HCT116 (cell line): ENCODE measurements at regions not wholly inside any gene's neighbourhood (a gene's known extent, or its start where the extent isn't known, plus 50 kb on each side); places are given as distances from the start of the nearest gene placed in this dataset.
A peak's percentile ranks its signal among the peaks of the same experiment; 100 is the strongest.

Experiments
- ATAC-seq: fragments of 200-7000 bp; cut with Tn5 transposase; 2 replicates; pipeline ENCODE4 v1.9.1; 2020; ENCODE audit warnings: mild to moderate bottlenecking, moderate library complexity
- BruUV-seq: library from RNA; stranded (reverse); fragments of 400-500 nt; replicated peaks from 2 replicates; lab custom pipeline; 2021; lab: Mats Ljungman, UMichigan
- CTCF ChIA-PET: fragments of 300-600 bp; sonication (Branson Sonifier 250); formaldehyde crosslinking; loops from one replicate; lab custom pipeline; 2021; ENCODE audit warnings: antibody characterized with exemption; lab: Charles Lee
- POLR2A ChIA-PET: fragments of 300-600, 350-600 bp; sonication (Branson Sonifier 250); formaldehyde crosslinking; loops from one replicate; lab custom pipeline; 2021; ENCODE audit warnings: antibody characterized with exemption; lab: Charles Lee
- RAD21 ChIA-PET, 2 experiments: fragments of 300-600 bp; sonication (Branson Sonifier 250); formaldehyde crosslinking; loops; one replicate each; lab custom pipeline; 2023; ENCODE audit warnings: low total read pairs in 2 of 2; ENCODE audit not compliant: uncharacterized antibody in 2 of 2, unreplicated experiment in 2 of 2, low non-redundant PET in 1 of 2; lab: Charles Lee
- DNase-seq: peaks from one replicate; pipeline ENCODE4 v3.0.0-alpha.2; 2010; ENCODE audit warnings: low read depth, low spot score
- H2AFZ ChIP-seq: fragments of 200-600 bp; shearing (Covaris generic), sonication (generic); 2 replicates; pipeline ENCODE4 v1.6.1; 2017; ENCODE audit warnings: low read depth, mixed run types, mixed read lengths, antibody characterized with exemption, low read length; ENCODE audit not compliant: poor library complexity, severe bottlenecking
- H3K27ac ChIP-seq: 2 replicates; pipeline ENCODE4 v1.5.1; 2012; ENCODE audit warnings: low read depth, low read length
- H3K27me3 ChIP-seq: fragments of 200-600 bp; sonication (generic); 2 replicates; pipeline ENCODE4 v1.6.1; 2016; ENCODE audit warnings: mixed run types, low read length, mixed read lengths; ENCODE audit not compliant: insufficient read depth
- H3K36me3 ChIP-seq, 2 experiments: fragments of 200-500 bp in 1 of 2; fragments of 200-600 bp in 1 of 2; sonication (Bioruptor generic) in 1 of 2; sonication (generic) in 1 of 2; 2 replicates each; pipeline versions ENCODE4 v1.5.1 to v1.6.1; 2014 to 2016; ENCODE audit warnings: low read length in 2 of 2, inconsistent platforms in 1 of 2, mixed read lengths in 1 of 2, mixed run types in 1 of 2; ENCODE audit not compliant: insufficient read depth in 2 of 2, control insufficient read depth in 1 of 2
- H3K4me1 ChIP-seq, 2 experiments: fragments of 200-600 bp in 1 of 2; sonication (generic) in 1 of 2; 2 replicates each; pipeline versions ENCODE4 v1.5.1 to v1.6.1; 2012 to 2017; ENCODE audit warnings: low read length in 2 of 2, inconsistent platforms in 1 of 2, mild to moderate bottlenecking in 1 of 2, mixed read lengths in 1 of 2, mixed run types in 1 of 2, moderate library complexity in 1 of 2; ENCODE audit not compliant: insufficient read depth in 2 of 2, control insufficient read depth in 1 of 2
- H3K4me2 ChIP-seq: fragments of 200-600 bp; sonication (generic); 2 replicates; pipeline ENCODE4 v1.6.1; 2017; ENCODE audit warnings: mixed run types, low read length, mixed read lengths
- H3K4me3 ChIP-seq, 2 experiments: fragments of 200-600 bp in 1 of 2; sonication (generic) in 1 of 2; replicated peaks in 1 of 2; 2 replicates each; pipeline ENCODE4 v1.5.1; 2011 to 2016; ENCODE audit warnings: low read length in 2 of 2, control low read depth in 1 of 2, low read depth in 1 of 2, mild to moderate bottlenecking in 1 of 2, mixed read lengths in 1 of 2, mixed run types in 1 of 2
- H3K79me2 ChIP-seq: fragments of 200-600 bp; sonication (generic); 2 replicates; pipeline ENCODE4 v1.6.1; 2017; ENCODE audit warnings: mild to moderate bottlenecking, mixed run types, low read length, moderate library complexity, mixed read lengths; ENCODE audit not compliant: insufficient read depth
- H3K9ac ChIP-seq: fragments of 200-600 bp; sonication (generic); 2 replicates; pipeline ENCODE4 v1.6.1; 2016; ENCODE audit warnings: low read length, mixed read lengths
- H3K9me2 ChIP-seq: fragments of 200-600 bp; sonication (generic), shearing (Covaris generic); 2 replicates; pipeline ENCODE4 v1.6.1; 2017; ENCODE audit warnings: mixed run types, mild to moderate bottlenecking, moderate library complexity; ENCODE audit not compliant: insufficient read depth
- H3K9me3 ChIP-seq, 2 experiments: fragments of 200-500 bp in 1 of 2; fragments of 200-600 bp in 1 of 2; sonication (Bioruptor generic) in 1 of 2; sonication (generic) in 1 of 2; 2 replicates each; pipeline ENCODE4 v1.6.1; 2014 to 2017; ENCODE audit warnings: low read length in 2 of 2, mixed read lengths in 2 of 2, inconsistent platforms in 1 of 2, low read depth in 1 of 2, mild to moderate bottlenecking in 1 of 2, mixed run types in 1 of 2, moderate library complexity in 1 of 2; ENCODE audit not compliant: control insufficient read depth in 1 of 2, insufficient read depth in 1 of 2
- H4K20me1 ChIP-seq: fragments of 200-600 bp; sonication (generic), shearing (Covaris generic); 2 replicates; pipeline ENCODE4 v1.6.1; 2017; ENCODE audit warnings: mixed run types, mild to moderate bottlenecking, moderate library complexity; ENCODE audit not compliant: insufficient read depth
- CBX3 ChIP-seq: IDR thresholded peaks from 2 replicates; pipeline ENCODE4 v1.6.1; 2012; ENCODE audit warnings: low read depth
- ELF1 ChIP-seq: IDR thresholded peaks from 2 replicates; pipeline ENCODE4 v1.6.1; 2012; ENCODE audit warnings: low read depth, borderline replicate concordance
- EZH2 ChIP-seq: fragments of 200-600 bp; sonication (generic); IDR thresholded peaks from 2 replicates; pipeline ENCODE4 v1.6.1; 2017; ENCODE audit warnings: antibody characterized with exemption, mixed run types
- POLR2A ChIP-seq: IDR thresholded peaks from 2 replicates; pipeline ENCODE4 v1.7.0; 2011; ENCODE audit warnings: borderline replicate concordance; ENCODE audit not compliant: insufficient read depth, insufficient read length; ENCODE audit errors: extremely low read depth
- SP1 ChIP-seq: IDR thresholded peaks from 2 replicates; pipeline ENCODE4 v1.6.1; 2012; ENCODE audit warnings: low read depth
- TCF7L2 ChIP-seq: IDR thresholded peaks from 2 replicates; pipeline ENCODE4 v1.7.0; 2011; ENCODE audit warnings: borderline replicate concordance, inconsistent platforms; ENCODE audit not compliant: insufficient read depth, insufficient read length; ENCODE audit errors: extremely low read depth
- YY1 ChIP-seq: IDR thresholded peaks from 2 replicates; pipeline ENCODE4 v1.6.1; 2011; ENCODE audit warnings: low read length, low read depth, moderate library complexity, mild to moderate bottlenecking; ENCODE audit not compliant: insufficient replicate concordance; ENCODE audit errors: extremely low read depth
- ZFX ChIP-seq: fragments of 450-650 bp; IDR thresholded peaks from 2 replicates; pipeline ENCODE4 v1.6.1; 2017
- intact Hi-C: fragments of 100-400 bp; cut with micrococcal nuclease; formaldehyde crosslinking; loops from 2 replicates; pipeline ENCODE4 v1.10.0; 2022

DNA sequence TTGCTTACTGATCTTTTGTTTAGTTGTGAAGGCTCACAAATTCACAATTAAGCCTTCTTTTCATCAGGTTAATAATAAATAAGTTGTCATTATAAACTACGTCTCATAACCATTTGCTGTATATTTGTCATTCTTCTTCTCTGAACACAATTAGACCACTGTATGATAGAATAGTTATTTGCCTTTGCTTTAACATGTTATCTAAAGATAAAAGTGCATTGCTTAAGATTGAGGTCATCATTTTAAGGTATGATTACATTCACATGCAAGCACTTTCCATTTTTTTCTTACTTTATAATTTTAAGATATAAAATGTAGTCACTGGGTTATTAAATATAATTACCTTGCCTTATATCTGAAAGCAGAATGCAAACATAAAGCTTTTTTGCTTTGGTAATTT lies 80.1 kb upstream of the GLS start:
- Histone ChIP-seq H3K9me3 (no peaks in the 10 kb centered on the region), H2AFZ (no peak overlapping the region), H3K4me1 (no peaks in the 10 kb centered on the region), H3K79me2 (no peaks in the 10 kb centered on the region), H3K4me2 (no peak overlapping the region), H3K9ac (no peak overlapping the region), H3K27ac (no peak overlapping the region), H4K20me1 (no peaks in the 10 kb centered on the region), H3K36me3 (no peaks in the 10 kb centered on the region), H3K4me3 (no peak overlapping the region), H3K9me2 (no peaks in the 10 kb centered on the region), H3K27me3 (no peaks in the 10 kb centered on the region)
- no peak for TF ChIP-seq TCF7L2
- TF ChIP-seq ELF1, result no peak
- TF ChIP-seq POLR2A, result no peak
- TF ChIP-seq CBX3, result no peak
- TF ChIP-seq ZFX, result no peak
- TF ChIP-seq SP1, result no peak
- no peak for TF ChIP-seq YY1
- TF ChIP-seq EZH2, result no peak
- intact Hi-C loops, result loop anchor here (5.0 to 10.0 kb wide), 2 partner anchors 713 to 1036 kb away; partner anchors contain the start of gene OSGEPL1
- POLR2A ChIA-PET, result no interaction called here
- DNase-seq, result no peak
- ATAC-seq, result no peak
- BruUV-seq, result no TSS peak
- CTCF ChIA-PET, result no interaction called here
- RAD21 ChIA-PET, result no interaction called here

DNA sequence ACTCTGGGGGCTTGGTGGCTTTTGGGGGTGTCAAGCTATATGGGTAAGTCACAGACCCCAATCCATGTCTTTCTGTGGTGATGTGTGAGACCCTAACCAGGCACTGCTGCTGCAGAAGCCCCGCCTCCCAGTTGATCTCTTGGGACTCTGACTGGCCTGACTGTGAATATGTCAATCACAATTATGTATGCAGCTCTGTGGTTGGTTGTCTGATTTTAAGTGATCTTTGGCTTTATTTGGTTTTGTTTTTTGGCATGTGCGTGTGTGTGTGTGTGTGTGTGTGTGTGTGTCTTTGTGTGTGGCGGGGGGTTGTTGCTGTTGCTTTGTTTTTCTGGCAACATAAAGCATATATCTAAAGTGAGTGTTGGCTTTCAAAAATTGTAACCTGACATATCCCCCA lies 78.5 kb upstream of the GLS start:
- Histone ChIP-seq H4K20me1 (no peaks in the 10 kb centered on the region), H3K4me3 (no peak overlapping the region), H3K27me3 (no peaks in the 10 kb centered on the region), H3K4me1 (no peaks in the 10 kb centered on the region), H3K9me3 (no peaks in the 10 kb centered on the region), H2AFZ (peak overlapping the region; percentile 46), H3K9ac (no peak overlapping the region), H3K79me2 (no peaks in the 10 kb centered on the region), H3K9me2 (no peaks in the 10 kb centered on the region), H3K27ac (no peak overlapping the region), H3K36me3 (no peaks in the 10 kb centered on the region), H3K4me2 (no peak overlapping the region)
- ChIA-PET POLR2A (no interaction called here), RAD21 (no interaction called here), CTCF (no interaction called here)
- intact Hi-C loops, result loop anchor here (2.0 to 10.0 kb wide), 3 partner anchors 419 to 1037 kb away; partner anchors contain the start of gene OSGEPL1
- no TSS peak for BruUV-seq
- TF ChIP-seq SP1, result no peak
- DNase-seq (no peak), ATAC-seq (no peak; the same call in 1 of the 2 replicates)
